PC-3 (cell line): ENCODE measurements at regions not wholly inside any gene's neighbourhood (a gene's known extent, or its start where the extent isn't known, plus 50 kb on each side); places are given as distances from the start of the nearest gene placed in this dataset.

ENCODE experiments used
- CTCF ChIP-seq: fragments of 300-600 bp; sonication (generic); conservative IDR thresholded peaks from 2 replicates; pipeline ENCODE4 v1.5.1; 2017; ENCODE audit warnings: antibody characterized with exemption, low read depth, mild to moderate bottlenecking, low read length
- EZH2phosphoT487 ChIP-seq: fragments of 300-600 bp; sonication (generic); IDR thresholded peaks from 2 replicates; pipeline ENCODE4 v1.6.1; 2018; ENCODE audit warnings: mild to moderate bottlenecking, antibody characterized with exemption, low read length, borderline replicate concordance

- TF ChIP-seq CTCF (no peak), EZH2phosphoT487 (no peak)
Measured at GRCh38 chr14:66312451-66312850, 173.7 kb upstream of the CCDC196 start.
